BJ (cell line): ENCODE measurements at regions not wholly inside any gene's neighbourhood (a gene's known extent, or its start where the extent isn't known, plus 50 kb on each side); places are given as distances from the start of the nearest gene placed in this dataset.
A peak's percentile ranks its signal among the peaks of the same experiment; 100 is the strongest.
"Not testable (repeated sequence)": the region's sequence is repeated elsewhere in the genome, so short reads cannot be mapped to it uniquely, and the experiment has no call there.

Experiments used
- CTCF ChIA-PET: fragments of 350-600 bp; formaldehyde crosslinking; extraction: SDS; loops from one replicate; lab custom pipeline; 2021; ENCODE audit warnings: antibody characterized with exemption, inconsistent platforms; lab: Yijun Ruan, JAX
- POLR2A ChIA-PET: fragments of 300-600 bp; sonication (Branson Sonifier 250); formaldehyde crosslinking; extraction: SDS; loops from one replicate; lab custom pipeline; 2021; ENCODE audit warnings: antibody characterized with exemption; lab: Charles Lee
- DNase-seq: peaks from one replicate; pipeline ENCODE4 v3.0.0-alpha.2; 2011; ENCODE audit warnings: low read depth
- H3K27me3 ChIP-seq: 2 replicates; pipeline ENCODE4 v1.6.0; 2011; ENCODE audit warnings: low read length; ENCODE audit not compliant: control insufficient read depth, insufficient read depth
- H3K36me3 ChIP-seq: 2 replicates; pipeline ENCODE4 v1.5.1; 2011; ENCODE audit warnings: low read length; ENCODE audit not compliant: control insufficient read depth, insufficient read depth
- H3K4me3 ChIP-seq: 2 replicates; pipeline ENCODE4 v1.5.1; 2011; ENCODE audit warnings: low read depth, mild to moderate bottlenecking, control low read depth, low read length
- TF ChIP-seq, protein P1 (sequence below): IDR thresholded peaks from 2 replicates; pipeline ENCODE4 v1.5.1; 2011; ENCODE audit warnings: low read depth, mild to moderate bottlenecking, control low read depth, inconsistent platforms, low read length, moderate library complexity; ENCODE audit not compliant: insufficient read depth

DNA sequence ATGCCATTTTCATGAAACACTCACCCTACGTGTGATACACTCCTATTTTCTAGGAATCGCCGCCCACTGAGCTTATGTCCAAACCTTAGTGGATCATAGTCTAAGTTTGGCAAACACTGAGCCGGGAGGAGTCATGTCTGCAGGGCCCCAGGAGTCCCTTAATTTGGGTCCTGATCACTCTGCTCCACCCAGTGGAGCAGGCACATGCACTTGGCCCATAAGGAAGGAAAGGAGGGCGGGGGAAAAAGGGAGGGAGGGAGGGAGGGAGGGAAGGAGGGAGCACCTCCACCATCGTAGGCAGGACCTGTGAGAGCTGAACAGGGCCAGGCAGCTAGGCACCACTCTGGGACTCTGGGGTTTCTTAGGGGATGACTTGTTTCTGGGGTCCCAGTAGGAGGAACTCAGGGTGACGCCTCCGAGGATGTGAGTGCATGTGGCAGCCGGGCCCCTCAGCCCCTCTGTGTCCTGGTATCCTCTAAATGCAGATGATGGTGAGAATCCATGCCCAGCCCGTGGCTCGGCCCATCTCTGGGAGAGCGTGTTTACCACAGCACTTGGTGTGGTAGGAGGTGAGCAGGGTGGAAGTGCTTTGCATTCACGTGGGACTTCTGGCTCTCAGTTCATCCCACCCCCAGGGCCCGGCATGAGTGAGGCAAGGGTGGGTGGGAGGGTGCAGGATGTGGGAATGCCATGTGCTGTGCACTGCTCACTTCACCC, 109.4 kb downstream of the KLF13 start:
- H3K27me3 ChIP-seq, result no peaks in the 10 kb centered on the region
- DNase-seq, result no peak
- POLR2A ChIA-PET, result no interaction called here
- TF ChIP-seq, protein P1, sequence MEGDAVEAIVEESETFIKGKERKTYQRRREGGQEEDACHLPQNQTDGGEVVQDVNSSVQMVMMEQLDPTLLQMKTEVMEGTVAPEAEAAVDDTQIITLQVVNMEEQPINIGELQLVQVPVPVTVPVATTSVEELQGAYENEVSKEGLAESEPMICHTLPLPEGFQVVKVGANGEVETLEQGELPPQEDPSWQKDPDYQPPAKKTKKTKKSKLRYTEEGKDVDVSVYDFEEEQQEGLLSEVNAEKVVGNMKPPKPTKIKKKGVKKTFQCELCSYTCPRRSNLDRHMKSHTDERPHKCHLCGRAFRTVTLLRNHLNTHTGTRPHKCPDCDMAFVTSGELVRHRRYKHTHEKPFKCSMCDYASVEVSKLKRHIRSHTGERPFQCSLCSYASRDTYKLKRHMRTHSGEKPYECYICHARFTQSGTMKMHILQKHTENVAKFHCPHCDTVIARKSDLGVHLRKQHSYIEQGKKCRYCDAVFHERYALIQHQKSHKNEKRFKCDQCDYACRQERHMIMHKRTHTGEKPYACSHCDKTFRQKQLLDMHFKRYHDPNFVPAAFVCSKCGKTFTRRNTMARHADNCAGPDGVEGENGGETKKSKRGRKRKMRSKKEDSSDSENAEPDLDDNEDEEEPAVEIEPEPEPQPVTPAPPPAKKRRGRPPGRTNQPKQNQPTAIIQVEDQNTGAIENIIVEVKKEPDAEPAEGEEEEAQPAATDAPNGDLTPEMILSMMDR, result no peak
- H3K36me3 ChIP-seq, result no peaks in the 10 kb centered on the region
- H3K4me3 ChIP-seq, result no peak overlapping the region
- CTCF ChIA-PET, result interaction anchor here (1.0 to 13.0 kb wide), 10 partner anchors 9 to 235 kb away, joined by 4 to 139 read pairs (median 6); no protein-coding TSS in a partner anchor

DNA sequence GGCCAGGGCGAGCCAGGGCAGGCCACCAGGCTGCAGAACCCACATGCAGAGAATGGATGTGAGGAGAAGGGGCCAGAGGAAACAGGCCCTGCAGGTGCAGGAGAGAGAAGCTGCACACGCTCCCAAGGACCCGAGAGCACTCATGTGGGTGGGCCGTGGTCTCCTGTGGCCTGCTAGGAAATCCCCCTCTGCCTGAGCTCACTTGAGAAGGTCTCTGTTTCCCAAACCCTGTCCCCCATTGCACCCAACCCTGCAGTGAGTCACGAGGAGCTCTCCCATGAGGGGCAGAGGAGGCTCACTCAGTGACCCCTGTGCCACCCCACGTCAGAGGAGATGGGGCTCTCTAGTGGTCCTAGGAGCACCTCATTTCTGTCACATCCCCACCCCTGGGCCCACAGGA, 111.1 kb downstream of the KLF13 start:
- POLR2A ChIA-PET, result interaction anchor here (0.8 kb wide), 1 partner anchor 72 kb away, joined by 3 read pairs; no protein-coding TSS in a partner anchor
- CTCF ChIA-PET, result interaction anchor here (0.6 to 13.0 kb wide), 8 partner anchors 19 to 238 kb away, joined by 3 to 139 read pairs (median 4); no protein-coding TSS in a partner anchor
- no peaks in the 10 kb centered on the region for H3K27me3 ChIP-seq
- no peaks in the 10 kb centered on the region for H3K36me3 ChIP-seq
- TF ChIP-seq, protein P1, result no peak
- no peak for DNase-seq
- no peak overlapping the region for H3K4me3 ChIP-seq

DNA sequence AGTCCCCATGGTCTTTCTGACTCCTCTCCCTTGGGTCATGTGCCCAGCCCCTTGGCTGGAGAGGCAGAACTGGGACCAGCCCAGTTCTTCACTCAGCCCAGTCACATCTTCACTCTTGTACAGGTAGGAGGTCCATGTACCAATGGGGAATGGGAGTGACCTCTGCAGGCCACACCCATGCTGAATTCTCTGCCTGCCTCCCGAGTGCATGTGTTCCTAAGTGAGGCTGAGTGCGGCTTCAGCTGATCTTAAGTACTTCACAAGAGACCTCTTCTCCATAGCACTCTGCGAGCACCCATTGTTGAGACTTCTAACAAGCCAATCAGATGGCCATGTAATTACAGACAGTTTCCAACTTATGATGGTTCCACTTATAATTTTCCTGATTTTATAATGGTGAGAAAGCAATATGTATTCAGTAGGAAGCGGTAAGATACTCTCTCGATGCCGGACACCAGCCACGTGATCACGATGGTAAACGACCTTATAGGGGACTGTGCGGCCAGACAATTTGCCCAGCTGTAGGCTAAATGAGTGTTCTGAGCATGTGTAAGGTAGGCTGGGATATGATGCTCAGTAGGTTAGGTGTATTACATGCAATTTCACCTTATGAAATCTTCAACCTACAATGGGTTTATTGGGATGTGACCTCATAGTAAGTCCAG, 112.1 kb downstream of the KLF13 start:
- Histone ChIP-seq H3K4me3 (no peak overlapping the region), H3K27me3 (no peaks in the 10 kb centered on the region), H3K36me3 (no peaks in the 10 kb centered on the region)
- DNase-seq, result no peak
- TF ChIP-seq, protein P1, result no peak
- POLR2A ChIA-PET, result interaction anchor here (0.8 kb wide), 1 partner anchor 73 kb away, joined by 3 read pairs; no protein-coding TSS in a partner anchor
- CTCF ChIA-PET, result interaction anchor here (0.8 to 13.0 kb wide), 5 partner anchors 18 to 201 kb away, joined by 3 to 139 read pairs (median 4); no protein-coding TSS in a partner anchor

DNA sequence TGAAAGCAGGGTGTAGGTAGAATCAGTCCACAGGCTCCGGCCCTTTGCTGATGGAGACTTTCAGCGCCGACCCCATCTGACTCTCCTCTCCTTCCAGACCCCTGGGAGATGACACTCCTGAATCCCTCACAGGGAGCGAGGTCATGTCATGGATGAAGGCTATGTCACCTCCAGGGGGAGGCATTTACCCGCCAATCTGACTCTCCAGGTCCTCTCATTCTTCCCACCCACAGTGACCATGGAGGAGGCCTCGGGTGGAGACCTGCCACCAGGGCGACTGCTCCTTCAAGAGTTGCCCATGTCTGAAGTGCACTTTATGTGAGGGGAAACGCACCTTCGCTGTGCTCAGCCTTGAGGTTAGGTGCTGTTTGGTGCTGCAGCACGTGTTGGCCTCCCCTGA, 112.7 kb downstream of the KLF13 start:
- TF ChIP-seq, protein P1, result no peak
- DNase-seq, result no peak
- no peaks in the 10 kb centered on the region for H3K36me3 ChIP-seq
- no peak overlapping the region for H3K4me3 ChIP-seq
- no peaks in the 10 kb centered on the region for H3K27me3 ChIP-seq
- CTCF ChIA-PET, result interaction anchor here (0.8 to 13.0 kb wide), 8 partner anchors 20 to 777 kb away, joined by 3 to 139 read pairs (median 4); no protein-coding TSS in a partner anchor
- POLR2A ChIA-PET, result no interaction called here

DNA sequence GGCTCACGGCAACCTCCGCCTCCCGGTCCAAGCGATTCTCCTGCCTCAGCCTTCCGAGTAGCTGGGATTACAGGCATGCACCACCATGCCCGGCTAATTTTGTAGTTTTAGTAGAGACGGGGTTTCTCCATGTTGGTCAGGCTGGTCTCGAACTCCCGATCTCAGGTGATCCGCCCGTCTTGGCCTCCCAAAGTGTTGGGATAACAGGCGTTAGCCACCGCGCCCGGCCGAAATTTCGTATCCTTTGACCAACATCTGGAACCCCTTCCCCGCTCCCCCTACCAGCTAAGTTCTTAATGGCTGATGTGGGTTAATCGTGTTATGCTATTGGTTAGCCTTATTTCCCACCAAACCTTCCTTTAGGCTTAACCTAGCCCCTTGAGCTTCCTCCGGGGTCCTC, 113.6 kb downstream of the KLF13 start:
- DNase-seq, H3K36me3 ChIP-seq, H3K27me3 ChIP-seq, POLR2A ChIA-PET: not testable (repeated sequence)
- H3K4me3 ChIP-seq, result peak overlapping the region; percentile 48; the same call in 1 of the 2 replicates
- CTCF ChIA-PET, result interaction anchor here (0.8 to 13.0 kb wide), 12 partner anchors 8 to 778 kb away, joined by 3 to 139 read pairs (median 4); no protein-coding TSS in a partner anchor
